ENCODE measurements at regions not wholly inside any gene's neighbourhood (a gene's known extent, or its start where the extent isn't known, plus 50 kb on each side); places are given as distances from the start of the nearest gene placed in this dataset.
"Not testable (repeated sequence)": the region's sequence is repeated elsewhere in the genome, so short reads cannot be mapped to it uniquely, and the experiment has no call there.

GRCh38 chr6:61168878-61169277 lies 1117.1 kb downstream of the KHDRBS2 start:
- H3K4me2 ChIP-seq (ENCODE audit: control insufficient read depth, insufficient read depth) = no peak overlapping the region
- H4K20me1 ChIP-seq (ENCODE audit: control insufficient read depth, insufficient read depth) = no peaks in the 10 kb centered on the region
- H3K9me3 ChIP-seq (replicated peaks; ENCODE audit: control insufficient read depth, insufficient read depth, low read length) = no peaks in the 10 kb centered on the region
- no TSS peak for BruUV-seq (replicated peaks)
- ChIA-PET SMC1A (ENCODE audit: uncharacterized antibody, unreplicated experiment) (no interaction called here), POLR2A (no interaction called here), CTCF (no interaction called here), RAD21 (ENCODE audit: unreplicated experiment) (no interaction called here)
- no peak overlapping the region for H3K27ac ChIP-seq (ENCODE audit: control insufficient read depth, insufficient read depth)
- TF ChIP-seq EP300 (IDR thresholded peaks at IDR 0.05; ENCODE audit: borderline replicate concordance in 1 of 2, control insufficient read depth in 1 of 2, low read depth in 2 of 2, low read length in 2 of 2) = no peak
- TF ChIP-seq USF2 (IDR thresholded peaks at IDR 0.05; ENCODE audit: borderline replicate concordance, low read depth, low read length) = no peak
- TF ChIP-seq NFXL1 (IDR thresholded peaks at IDR 0.05; ENCODE audit: borderline replicate concordance) = no peak
- no peak for TF ChIP-seq CHD4 (IDR thresholded peaks at IDR 0.05)
- TF ChIP-seq PML (IDR thresholded peaks at IDR 0.05; ENCODE audit: low read length) = no peak
- no peak for TF ChIP-seq JUNB (IDR thresholded peaks at IDR 0.05)
- no peak for TF ChIP-seq YY1 (IDR thresholded peaks at IDR 0.05; ENCODE audit: low read depth, low read length)
- TF ChIP-seq ZNF207 (IDR thresholded peaks at IDR 0.05; ENCODE audit: borderline replicate concordance) = no peak
- TF ChIP-seq LARP7 (IDR thresholded peaks at IDR 0.05) = no peak
- no peaks in the 10 kb centered on the region for H3K36me3 ChIP-seq (ENCODE audit: control insufficient read depth in 2 of 2, insufficient read depth in 2 of 2, low read length in 1 of 2)
- no peak for DNase-seq (ENCODE audit: low read depth, low spot score)
- 10% methylated on average over 2 of the region's 2 CpGs for WGBS (ENCODE audit: insufficient coverage, insufficient replicate concordance, low lambda C conversion rate, missing lambda C conversion rate)
- no peak for ATAC-seq
- H3K79me2 ChIP-seq (ENCODE audit: control insufficient read depth, insufficient read depth, low read length) = no peaks in the 10 kb centered on the region
- in situ Hi-C loops (cut with MboI) = no loop called here
- no peak overlapping the region for H3K9ac ChIP-seq (ENCODE audit: control insufficient read depth, insufficient read depth, low read length)
- no peak overlapping the region for H2AFZ ChIP-seq (ENCODE audit: control insufficient read depth, low read depth, low read length)
- no peak for FAIRE-seq
- H3K4me1 ChIP-seq (ENCODE audit: control insufficient read depth, insufficient read depth, low read length) = no peaks in the 10 kb centered on the region
- no peak overlapping the region for H3K4me3 ChIP-seq
- intact Hi-C loops (cut with micrococcal nuclease; ENCODE audit: unreplicated experiment) = no loop called here
- H3K27me3 ChIP-seq (replicated peaks in 1 of 2; ENCODE audit: control insufficient read depth in 2 of 2, insufficient read depth in 2 of 2, low read length in 1 of 2) = no peaks in the 10 kb centered on the region

GRCh38 chr6:61149039-61149438 lies 1137.0 kb downstream of the KHDRBS2 start:
- WGBS (ENCODE audit: insufficient coverage, insufficient replicate concordance, low lambda C conversion rate, missing lambda C conversion rate) = 49% methylated on average over 3 of the region's 3 CpGs
- POLR2A ChIA-PET; intact Hi-C loops (cut with micrococcal nuclease; ENCODE audit: unreplicated experiment); H3K36me3 ChIP-seq (ENCODE audit: control insufficient read depth in 2 of 2, insufficient read depth in 2 of 2, low read length in 1 of 2); H3K9ac ChIP-seq (ENCODE audit: control insufficient read depth, insufficient read depth, low read length); SMC1A ChIA-PET (ENCODE audit: uncharacterized antibody, unreplicated experiment); H3K27me3 ChIP-seq (replicated peaks in 1 of 2; ENCODE audit: control insufficient read depth in 2 of 2, insufficient read depth in 2 of 2, low read length in 1 of 2); H4K20me1 ChIP-seq (ENCODE audit: control insufficient read depth, insufficient read depth); in situ Hi-C loops (cut with MboI); BruUV-seq (replicated peaks); H3K27ac ChIP-seq (ENCODE audit: control insufficient read depth, insufficient read depth); RAD21 ChIA-PET (ENCODE audit: unreplicated experiment); H3K4me2 ChIP-seq (ENCODE audit: control insufficient read depth, insufficient read depth); DNase-seq (ENCODE audit: low read depth, low spot score); CTCF ChIA-PET; H3K9me3 ChIP-seq (replicated peaks; ENCODE audit: control insufficient read depth, insufficient read depth, low read length); ATAC-seq; H3K79me2 ChIP-seq (ENCODE audit: control insufficient read depth, insufficient read depth, low read length); H3K4me3 ChIP-seq; H3K4me1 ChIP-seq (ENCODE audit: control insufficient read depth, insufficient read depth, low read length); H2AFZ ChIP-seq (ENCODE audit: control insufficient read depth, low read depth, low read length): not testable (repeated sequence)
- FAIRE-seq = peak; percentile 76

- H3K36me3 ChIP-seq (ENCODE audit: control insufficient read depth in 2 of 2, insufficient read depth in 2 of 2, low read length in 1 of 2); H3K9ac ChIP-seq (ENCODE audit: control insufficient read depth, insufficient read depth, low read length); H3K4me3 ChIP-seq; H3K27me3 ChIP-seq (replicated peaks in 1 of 2; ENCODE audit: control insufficient read depth in 2 of 2, insufficient read depth in 2 of 2, low read length in 1 of 2); H4K20me1 ChIP-seq (ENCODE audit: control insufficient read depth, insufficient read depth); BruUV-seq (replicated peaks); H3K79me2 ChIP-seq (ENCODE audit: control insufficient read depth, insufficient read depth, low read length); in situ Hi-C loops (cut with MboI); ATAC-seq; DNase-seq (ENCODE audit: low read depth, low spot score); CTCF ChIA-PET; POLR2A ChIA-PET; intact Hi-C loops (cut with micrococcal nuclease; ENCODE audit: unreplicated experiment); H3K4me2 ChIP-seq (ENCODE audit: control insufficient read depth, insufficient read depth); H2AFZ ChIP-seq (ENCODE audit: control insufficient read depth, low read depth, low read length); H3K9me3 ChIP-seq (replicated peaks; ENCODE audit: control insufficient read depth, insufficient read depth, low read length); H3K27ac ChIP-seq (ENCODE audit: control insufficient read depth, insufficient read depth); RAD21 ChIA-PET (ENCODE audit: unreplicated experiment); SMC1A ChIA-PET (ENCODE audit: uncharacterized antibody, unreplicated experiment); H3K4me1 ChIP-seq (ENCODE audit: control insufficient read depth, insufficient read depth, low read length): not testable (repeated sequence)
- FAIRE-seq = peak; percentile 65
Observed at GRCh38 chr6:61142261-61142660, 1143.8 kb downstream of the KHDRBS2 start.
